Liver (tissue), 7 donors: ENCODE measurements at regions not wholly inside any gene's neighbourhood (a gene's known extent, or its start where the extent isn't known, plus 50 kb on each side); places are given as distances from the start of the nearest gene placed in this dataset.

Experiments
- DNase-seq: peaks from one replicate; pipeline ENCODE4 v3.0.0-alpha.2; 2017; ENCODE audit warnings: low spot score
- H3K27ac ChIP-seq, 2 donors: one replicate each; pipeline ENCODE4 v1.7.0; 2013; ENCODE audit warnings: inconsistent platforms in 2 of 2, low read length in 2 of 2, control low read depth in 1 of 2, low read depth in 1 of 2, mild to moderate bottlenecking in 1 of 2
- H3K27me3 ChIP-seq, 4 donors: one replicate each; pipeline versions ENCODE4 v1.6.1 to v1.7.0; 2013; ENCODE audit warnings: low read length in 3 of 4, inconsistent platforms in 1 of 4, mild to moderate bottlenecking in 1 of 4, moderate library complexity in 1 of 4; ENCODE audit not compliant: control insufficient read depth in 4 of 4, insufficient read depth in 4 of 4
- H3K36me3 ChIP-seq, 4 donors: one replicate each; pipeline versions ENCODE4 v1.6.1 to v1.7.0; 2013; ENCODE audit warnings: low read length in 3 of 4, mild to moderate bottlenecking in 3 of 4, low read depth in 1 of 4, moderate library complexity in 1 of 4; ENCODE audit not compliant: control insufficient read depth in 4 of 4, insufficient read depth in 3 of 4
- H3K4me1 ChIP-seq, 4 donors: one replicate each; pipeline versions ENCODE4 v1.6.1 to v1.7.0; 2013; ENCODE audit warnings: low read length in 3 of 4, mild to moderate bottlenecking in 3 of 4, moderate library complexity in 1 of 4; ENCODE audit not compliant: control insufficient read depth in 4 of 4, insufficient read depth in 4 of 4
- H3K4me3 ChIP-seq, 3 donors: one replicate each; pipeline versions ENCODE4 v1.6.1 to v1.7.0; 2013; ENCODE audit warnings: low read length in 3 of 3, control low read depth in 1 of 3, low read depth in 1 of 3, mild to moderate bottlenecking in 1 of 3
- H3K9ac ChIP-seq, 2 donors: one replicate each; pipeline ENCODE4 v1.7.0; 2013; ENCODE audit warnings: low read length in 2 of 2, mild to moderate bottlenecking in 2 of 2, moderate library complexity in 2 of 2, control low read depth in 1 of 2, low read depth in 1 of 2
- H3K9me3 ChIP-seq, 4 donors: one replicate each; pipeline versions ENCODE4 v1.6.1 to v1.7.0; 2013; ENCODE audit warnings: low read length in 3 of 4; ENCODE audit not compliant: control insufficient read depth in 4 of 4
- EGR1 ChIP-seq, 2 donors: IDR thresholded peaks; 2 replicates each; pipeline ENCODE4 v1.6.1; 2016 to 2018; ENCODE audit warnings: antibody characterized with exemption in 2 of 2, low read depth in 2 of 2
- FOXA1 ChIP-seq: IDR thresholded peaks from 2 replicates; pipeline ENCODE4 v1.6.1; 2016; ENCODE audit warnings: antibody characterized with exemption
- FOXA2 ChIP-seq: IDR thresholded peaks from 2 replicates; pipeline ENCODE4 v1.6.1; 2016; ENCODE audit warnings: antibody characterized with exemption
- GABPA ChIP-seq, 2 donors: IDR thresholded peaks in 1 of 2; conservative IDR thresholded peaks in 1 of 2; 2 replicates each; pipeline ENCODE4 v1.6.1; 2016; ENCODE audit warnings: antibody characterized with exemption in 2 of 2, mild to moderate bottlenecking in 1 of 2, moderate library complexity in 1 of 2
- HNF4A ChIP-seq, 2 donors: conservative IDR thresholded peaks; 2 replicates each; pipeline ENCODE4 v1.6.1; 2016; ENCODE audit warnings: antibody characterized with exemption in 2 of 2, mild to moderate bottlenecking in 2 of 2
- HNF4G ChIP-seq: IDR thresholded peaks from 2 replicates; pipeline ENCODE4 v1.6.1; 2016; ENCODE audit warnings: antibody characterized with exemption
- JUND ChIP-seq, 2 donors: IDR thresholded peaks; 2 replicates each; pipeline ENCODE4 v1.6.1; 2016; ENCODE audit warnings: antibody characterized with exemption in 2 of 2
- RAD21 ChIP-seq, 2 donors: IDR thresholded peaks; 2 replicates each; pipeline ENCODE4 v1.6.1; 2016; ENCODE audit warnings: antibody characterized with exemption in 2 of 2, mild to moderate bottlenecking in 2 of 2
- RXRA ChIP-seq, 2 donors: IDR thresholded peaks; 2 replicates each; pipeline ENCODE4 v1.6.1; 2017 to 2018; ENCODE audit warnings: antibody characterized with exemption in 2 of 2, mild to moderate bottlenecking in 1 of 2
- SP1 ChIP-seq: IDR thresholded peaks from 2 replicates; pipeline ENCODE4 v1.6.1; 2018; ENCODE audit warnings: antibody characterized with exemption, mild to moderate bottlenecking
- TAF1 ChIP-seq: conservative IDR thresholded peaks from 2 replicates; pipeline ENCODE4 v1.6.1; 2016; ENCODE audit warnings: antibody characterized with exemption, mild to moderate bottlenecking
- YY1 ChIP-seq: IDR thresholded peaks from 2 replicates; pipeline ENCODE4 v1.6.1; 2016; ENCODE audit warnings: antibody characterized with exemption, mild to moderate bottlenecking
- WGBS: extraction: QIAGEN DNeasy Blood & Tissue Kit; methylation state at CpG from one replicate; pipeline ENCODE4 v1.1.7; 2013; 5-methylcytosine and 5-hydroxymethylcytosine counted together
- TF ChIP-seq, protein P1 (sequence below): IDR thresholded peaks from 2 replicates; pipeline ENCODE4 v1.6.1; 2016; ENCODE audit warnings: antibody characterized with exemption
- TF ChIP-seq, protein P2 (sequence below): IDR thresholded peaks from 2 replicates; pipeline ENCODE4 v1.6.1; 2016; ENCODE audit warnings: antibody characterized with exemption
- TF ChIP-seq, protein P3 (sequence below): IDR thresholded peaks from 2 replicates; pipeline ENCODE4 v1.6.1; 2016; ENCODE audit warnings: antibody characterized with exemption, mild to moderate bottlenecking
- TF ChIP-seq, protein P4 (sequence below): IDR thresholded peaks from 2 replicates; pipeline ENCODE4 v1.6.1; 2016; ENCODE audit warnings: antibody characterized with exemption
- donor health status: healthy.
- donor health status: healthy.
- donor health status: healthy.
- donor health status: healthy.

DNA sequence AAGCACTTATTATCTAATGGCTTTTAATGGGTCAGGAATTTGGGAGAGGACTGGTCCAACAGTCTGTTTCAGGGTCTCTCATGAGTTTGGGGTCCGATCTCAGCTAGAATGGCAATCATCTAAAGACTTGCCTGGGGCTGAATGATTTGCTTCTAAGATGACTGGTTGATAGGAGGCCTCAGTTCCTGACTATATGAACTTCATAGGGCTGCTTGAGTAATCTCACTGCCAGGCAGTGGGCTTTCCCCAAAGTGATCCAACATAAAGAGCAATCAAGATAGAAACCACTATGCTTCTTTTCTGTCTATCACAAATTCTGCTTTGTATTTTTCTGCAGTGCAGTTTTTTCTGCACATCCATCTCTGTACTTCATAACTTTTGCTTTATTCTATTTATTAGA is 793.5 kb upstream of the CHAC2 start:
- Histone ChIP-seq H3K27me3 (no peaks in the 10 kb centered on the region), H3K9me3 (no peaks in the 10 kb centered on the region), H3K36me3 (no peaks in the 10 kb centered on the region), H3K4me1 (no peaks in the 10 kb centered on the region), H3K27ac (no peak overlapping the region), H3K9ac (no peak overlapping the region), H3K4me3 (no peak overlapping the region)
- TF ChIP-seq, protein P1, sequence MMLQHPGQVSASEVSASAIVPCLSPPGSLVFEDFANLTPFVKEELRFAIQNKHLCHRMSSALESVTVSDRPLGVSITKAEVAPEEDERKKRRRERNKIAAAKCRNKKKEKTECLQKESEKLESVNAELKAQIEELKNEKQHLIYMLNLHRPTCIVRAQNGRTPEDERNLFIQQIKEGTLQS, result no peak
- TF ChIP-seq JUND (IDR thresholded peaks at IDR 0.05) (no peak), HNF4A (conservative IDR thresholded peaks at IDR 0.05) (no peak), RAD21 (IDR thresholded peaks at IDR 0.05) (no peak), TAF1 (no peak)
- TF ChIP-seq, protein P2, sequence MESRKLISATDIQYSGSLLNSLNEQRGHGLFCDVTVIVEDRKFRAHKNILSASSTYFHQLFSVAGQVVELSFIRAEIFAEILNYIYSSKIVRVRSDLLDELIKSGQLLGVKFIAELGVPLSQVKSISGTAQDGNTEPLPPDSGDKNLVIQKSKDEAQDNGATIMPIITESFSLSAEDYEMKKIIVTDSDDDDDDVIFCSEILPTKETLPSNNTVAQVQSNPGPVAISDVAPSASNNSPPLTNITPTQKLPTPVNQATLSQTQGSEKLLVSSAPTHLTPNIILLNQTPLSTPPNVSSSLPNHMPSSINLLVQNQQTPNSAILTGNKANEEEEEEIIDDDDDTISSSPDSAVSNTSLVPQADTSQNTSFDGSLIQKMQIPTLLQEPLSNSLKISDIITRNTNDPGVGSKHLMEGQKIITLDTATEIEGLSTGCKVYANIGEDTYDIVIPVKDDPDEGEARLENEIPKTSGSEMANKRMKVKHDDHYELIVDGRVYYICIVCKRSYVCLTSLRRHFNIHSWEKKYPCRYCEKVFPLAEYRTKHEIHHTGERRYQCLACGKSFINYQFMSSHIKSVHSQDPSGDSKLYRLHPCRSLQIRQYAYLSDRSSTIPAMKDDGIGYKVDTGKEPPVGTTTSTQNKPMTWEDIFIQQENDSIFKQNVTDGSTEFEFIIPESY, result no peak
- DNase-seq, result no peak
- 79% methylated on average over 1 of the region's 1 CpG for WGBS

DNA sequence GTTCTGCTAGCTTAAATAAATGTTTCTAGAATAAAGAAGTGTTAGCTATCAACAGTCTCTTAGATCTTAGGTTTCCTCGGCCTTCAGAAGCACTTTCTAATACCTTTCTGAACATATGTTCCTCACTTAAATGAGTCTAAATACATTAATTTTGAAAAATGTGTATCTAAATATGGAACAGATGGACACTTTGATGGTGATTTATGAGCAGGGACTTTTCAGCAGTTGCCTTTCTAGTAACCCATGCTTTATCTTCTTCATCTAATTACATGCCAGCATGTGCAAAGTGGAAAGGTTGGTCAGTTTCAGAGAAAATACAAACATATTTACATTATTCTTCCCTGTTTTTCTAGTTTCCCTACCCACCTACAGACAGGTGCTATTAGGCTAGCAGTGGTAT is 797.0 kb upstream of the CHAC2 start:
- TF ChIP-seq EGR1 (IDR thresholded peaks at IDR 0.05; ENCODE audit: low read depth in 2 of 2) (no peak), GABPA (IDR thresholded peaks at IDR 0.05 in 1 of 2, conservative IDR thresholded peaks at IDR 0.05 in 1 of 2) (no peak), FOXA2 (no peak), SP1 (no peak), RXRA (IDR thresholded peaks at IDR 0.05) (no peak), HNF4G (no peak), FOXA1 (no peak), YY1 (no peak)
- TF ChIP-seq, protein P1, result no peak
- TF ChIP-seq, protein P3, sequence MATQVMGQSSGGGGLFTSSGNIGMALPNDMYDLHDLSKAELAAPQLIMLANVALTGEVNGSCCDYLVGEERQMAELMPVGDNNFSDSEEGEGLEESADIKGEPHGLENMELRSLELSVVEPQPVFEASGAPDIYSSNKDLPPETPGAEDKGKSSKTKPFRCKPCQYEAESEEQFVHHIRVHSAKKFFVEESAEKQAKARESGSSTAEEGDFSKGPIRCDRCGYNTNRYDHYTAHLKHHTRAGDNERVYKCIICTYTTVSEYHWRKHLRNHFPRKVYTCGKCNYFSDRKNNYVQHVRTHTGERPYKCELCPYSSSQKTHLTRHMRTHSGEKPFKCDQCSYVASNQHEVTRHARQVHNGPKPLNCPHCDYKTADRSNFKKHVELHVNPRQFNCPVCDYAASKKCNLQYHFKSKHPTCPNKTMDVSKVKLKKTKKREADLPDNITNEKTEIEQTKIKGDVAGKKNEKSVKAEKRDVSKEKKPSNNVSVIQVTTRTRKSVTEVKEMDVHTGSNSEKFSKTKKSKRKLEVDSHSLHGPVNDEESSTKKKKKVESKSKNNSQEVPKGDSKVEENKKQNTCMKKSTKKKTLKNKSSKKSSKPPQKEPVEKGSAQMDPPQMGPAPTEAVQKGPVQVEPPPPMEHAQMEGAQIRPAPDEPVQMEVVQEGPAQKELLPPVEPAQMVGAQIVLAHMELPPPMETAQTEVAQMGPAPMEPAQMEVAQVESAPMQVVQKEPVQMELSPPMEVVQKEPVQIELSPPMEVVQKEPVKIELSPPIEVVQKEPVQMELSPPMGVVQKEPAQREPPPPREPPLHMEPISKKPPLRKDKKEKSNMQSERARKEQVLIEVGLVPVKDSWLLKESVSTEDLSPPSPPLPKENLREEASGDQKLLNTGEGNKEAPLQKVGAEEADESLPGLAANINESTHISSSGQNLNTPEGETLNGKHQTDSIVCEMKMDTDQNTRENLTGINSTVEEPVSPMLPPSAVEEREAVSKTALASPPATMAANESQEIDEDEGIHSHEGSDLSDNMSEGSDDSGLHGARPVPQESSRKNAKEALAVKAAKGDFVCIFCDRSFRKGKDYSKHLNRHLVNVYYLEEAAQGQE, result no peak
- TF ChIP-seq, protein P4, sequence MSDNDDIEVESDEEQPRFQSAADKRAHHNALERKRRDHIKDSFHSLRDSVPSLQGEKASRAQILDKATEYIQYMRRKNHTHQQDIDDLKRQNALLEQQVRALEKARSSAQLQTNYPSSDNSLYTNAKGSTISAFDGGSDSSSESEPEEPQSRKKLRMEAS, result no peak
- DNase-seq, result no peak

More for the DNA sequence above, 797.0 kb upstream of the CHAC2 start:
- Histone ChIP-seq H3K4me3 (no peak overlapping the region), H3K27ac (no peak overlapping the region), H3K9ac (no peak overlapping the region), H3K9me3 (no peaks in the 10 kb centered on the region), H3K27me3 (no peaks in the 10 kb centered on the region), H3K36me3 (no peaks in the 10 kb centered on the region), H3K4me1 (no peaks in the 10 kb centered on the region)
- 83% methylated on average over 1 of the region's 1 CpG for WGBS
